B cell (primary cell): ENCODE measurements at regions not wholly inside any gene's neighbourhood (a gene's known extent, or its start where the extent isn't known, plus 50 kb on each side); places are given as distances from the start of the nearest gene placed in this dataset.

ENCODE experiments used
- CTCF ChIP-seq: fragments of 200-600 bp; IDR thresholded peaks from one replicate; pipeline ENCODE4 v1.8.0; 2022; ENCODE audit warnings: antibody characterized with exemption, mild to moderate bottlenecking
- EZH2 ChIP-seq: IDR thresholded peaks from 2 replicates; pipeline ENCODE4 v1.6.1; 2012; ENCODE audit warnings: borderline replicate concordance, low read depth, mild to moderate bottlenecking, moderate library complexity, low read length; ENCODE audit not compliant: insufficient read depth, poor library complexity, severe bottlenecking

GRCh38 chr17:53470626-53471025 is 352.1 kb upstream of the KIF2B start:
- TF ChIP-seq EZH2 = no peak
- TF ChIP-seq CTCF = no peak
